ENCODE measurements at regions not wholly inside any gene's neighbourhood (a gene's known extent, or its start where the extent isn't known, plus 50 kb on each side); places are given as distances from the start of the nearest gene placed in this dataset.
A peak's percentile ranks its signal among the peaks of the same experiment; 100 is the strongest.

DNA sequence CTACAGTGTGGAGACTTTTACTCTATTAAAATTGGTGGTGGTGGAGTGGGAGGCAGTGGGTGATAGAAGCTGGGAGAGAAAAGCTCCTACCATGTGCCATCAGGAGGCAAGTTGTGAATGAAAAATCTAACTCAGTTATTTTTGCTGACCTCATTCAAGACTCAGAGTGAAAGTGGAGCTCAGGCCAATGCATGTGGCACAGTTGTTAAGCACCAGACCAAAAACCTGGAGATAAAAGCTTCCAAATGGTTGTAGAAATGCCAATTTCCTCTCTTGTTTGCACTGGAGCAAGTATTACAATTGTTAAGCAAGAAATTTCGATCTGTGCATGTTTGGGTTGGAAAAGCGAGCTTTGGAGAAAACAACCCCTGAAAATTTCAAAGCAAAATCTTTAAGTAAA lies 81.5 kb upstream of the PRICKLE2 start:
- Histone ChIP-seq H4K91ac (ENCODE audit: low read depth, low read length) (no peak overlapping the region), H3K36me3 (ENCODE audit: control insufficient read depth in 1 of 2, insufficient read depth in 2 of 2, low read length in 2 of 2) (no peaks in the 10 kb centered on the region), H2BK120ac (ENCODE audit: insufficient read depth, low read length, poor library complexity) (no peak overlapping the region), H3K79me2 (ENCODE audit: control insufficient read depth, insufficient read depth, low read length, poor library complexity) (no peaks in the 10 kb centered on the region), H3K14ac (ENCODE audit: low read length) (no peak overlapping the region), H3K27me3 (ENCODE audit: insufficient read depth, low read length) (no peaks in the 10 kb centered on the region), H3K4me3 (ENCODE audit: low read depth, low read length) (no peak overlapping the region), H3K9ac (ENCODE audit: low read length) (no peak overlapping the region), H2BK12ac (ENCODE audit: low read length) (no peak overlapping the region), H3K4me1 (ENCODE audit: control insufficient read depth in 1 of 2, insufficient read depth in 2 of 2, low read length in 2 of 2) (peaks cover 0 to 2% of the 10 kb centered on the region in 2 experiments), H3K23ac (ENCODE audit: low read length) (no peak overlapping the region), H3K27ac (ENCODE audit: low read depth, low read length) (no peak overlapping the region), H3K4me2 (ENCODE audit: low read length) (no peak overlapping the region), H2AFZ (ENCODE audit: insufficient read depth, low read length, poor library complexity) (no peak overlapping the region), H4K8ac (ENCODE audit: low read depth, low read length) (no peak overlapping the region), H3K4ac (ENCODE audit: low read depth, low read length) (no peak overlapping the region), H2AK5ac (ENCODE audit: low read length) (no peak overlapping the region), H3K9me3 (ENCODE audit: insufficient read depth, low read depth, low read length) (no peaks in the 10 kb centered on the region), H4K12ac (ENCODE audit: low read depth, low read length) (no peak overlapping the region), H2BK5ac (ENCODE audit: low read depth, low read length, poor library complexity) (no peak overlapping the region), H3K18ac (ENCODE audit: low read length) (no peak overlapping the region), H3K79me1 (ENCODE audit: low read length) (no peaks in the 10 kb centered on the region)
- WGBS (ENCODE audit: extremely low coverage, insufficient coverage, insufficient read length), result no CpG with 5 or more reads among the region's 2 CpGs
- DNase-seq, result no peak

DNA sequence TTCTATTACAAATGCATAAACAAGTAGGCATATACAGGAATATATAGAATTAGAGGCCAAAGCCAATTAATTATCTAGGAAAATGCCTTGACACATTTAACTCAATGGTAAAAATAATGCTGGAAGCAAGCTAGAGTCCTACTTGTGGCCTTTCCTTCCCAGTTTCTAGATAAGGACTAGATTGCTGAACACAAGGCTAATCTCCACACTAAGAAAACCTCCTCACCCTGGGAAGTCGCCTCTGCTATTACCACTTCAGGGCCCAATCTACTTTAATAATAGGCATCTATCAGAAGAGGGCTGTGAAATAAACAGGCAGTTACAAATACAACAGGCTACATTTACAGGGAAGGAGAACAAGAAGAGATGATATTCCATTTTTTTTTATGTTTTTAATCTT lies 80.5 kb upstream of the PRICKLE2 start:
- Histone ChIP-seq H3K9me3 (ENCODE audit: insufficient read depth, low read depth, low read length) (no peaks in the 10 kb centered on the region), H3K23ac (ENCODE audit: low read length) (no peak overlapping the region), H3K9ac (ENCODE audit: low read length) (no peak overlapping the region), H2AFZ (ENCODE audit: insufficient read depth, low read length, poor library complexity) (no peak overlapping the region), H3K4me2 (ENCODE audit: low read length) (no peak overlapping the region), H2AK5ac (ENCODE audit: low read length) (no peak overlapping the region), H3K36me3 (ENCODE audit: control insufficient read depth in 1 of 2, insufficient read depth in 2 of 2, low read length in 2 of 2) (no peaks in the 10 kb centered on the region), H3K27ac (ENCODE audit: low read depth, low read length) (no peak overlapping the region), H3K4ac (ENCODE audit: low read depth, low read length) (no peak overlapping the region), H2BK120ac (ENCODE audit: insufficient read depth, low read length, poor library complexity) (no peak overlapping the region), H3K18ac (ENCODE audit: low read length) (no peak overlapping the region), H4K8ac (ENCODE audit: low read depth, low read length) (no peak overlapping the region), H3K4me1 (ENCODE audit: control insufficient read depth in 1 of 2, insufficient read depth in 2 of 2, low read length in 2 of 2) (no peaks in the 10 kb centered on the region), H3K79me2 (ENCODE audit: control insufficient read depth, insufficient read depth, low read length, poor library complexity) (no peaks in the 10 kb centered on the region), H3K14ac (ENCODE audit: low read length) (no peak overlapping the region), H2BK12ac (ENCODE audit: low read length) (no peak overlapping the region), H3K27me3 (ENCODE audit: insufficient read depth, low read length) (no peaks in the 10 kb centered on the region), H2BK5ac (ENCODE audit: low read depth, low read length, poor library complexity) (no peak overlapping the region), H3K79me1 (ENCODE audit: low read length) (no peaks in the 10 kb centered on the region), H4K91ac (ENCODE audit: low read depth, low read length) (no peak overlapping the region), H4K12ac (ENCODE audit: low read depth, low read length) (no peak overlapping the region), H3K4me3 (ENCODE audit: low read depth, low read length) (no peak overlapping the region)
- no peak for DNase-seq
- no CpG with 5 or more reads among the region's 1 CpG for WGBS (ENCODE audit: extremely low coverage, insufficient coverage, insufficient read length)

DNA sequence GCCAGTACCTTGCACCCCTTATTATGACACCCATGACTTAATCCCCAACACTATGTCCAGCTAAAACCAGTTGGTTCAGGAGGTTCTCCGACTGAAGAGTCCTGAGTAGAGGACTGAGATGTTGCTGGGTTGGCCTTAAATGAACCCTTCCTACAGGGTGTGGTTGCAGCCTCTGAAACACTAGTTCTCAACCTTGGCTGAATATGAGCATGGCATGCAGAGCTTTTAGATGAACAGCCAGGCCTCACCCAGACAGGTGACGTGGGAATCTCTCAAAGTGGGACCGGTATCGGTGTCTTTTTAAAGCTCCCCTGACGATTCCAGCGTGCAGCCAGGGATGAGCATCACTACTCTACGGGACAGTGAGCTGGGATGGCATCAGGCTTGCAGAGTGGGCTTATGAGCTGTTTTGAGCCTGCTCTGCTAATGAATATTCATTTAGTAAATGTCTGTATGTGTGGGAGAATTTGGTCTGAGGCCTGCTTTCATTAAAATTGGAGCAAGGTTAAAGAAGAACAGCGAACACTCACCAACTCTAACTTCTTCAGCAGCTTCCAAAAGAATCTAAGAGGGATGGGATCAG lies 79.7 kb upstream of the PRICKLE2 start:
- Histone ChIP-seq H2AFZ (ENCODE audit: insufficient read depth, low read length, poor library complexity) (no peak overlapping the region), H3K18ac (ENCODE audit: low read length) (no peak overlapping the region), H3K36me3 (ENCODE audit: control insufficient read depth in 1 of 2, insufficient read depth in 2 of 2, low read length in 2 of 2) (no peaks in the 10 kb centered on the region), H3K9ac (ENCODE audit: low read length) (no peak overlapping the region), H3K14ac (ENCODE audit: low read length) (no peak overlapping the region), H2AK5ac (ENCODE audit: low read length) (no peak overlapping the region), H3K4me2 (ENCODE audit: low read length) (no peak overlapping the region), H3K4ac (ENCODE audit: low read depth, low read length) (no peak overlapping the region), H3K27me3 (ENCODE audit: insufficient read depth, low read length) (no peaks in the 10 kb centered on the region), H2BK120ac (ENCODE audit: insufficient read depth, low read length, poor library complexity) (no peak overlapping the region), H4K91ac (ENCODE audit: low read depth, low read length) (no peak overlapping the region), H4K8ac (ENCODE audit: low read depth, low read length) (no peak overlapping the region), H3K79me1 (ENCODE audit: low read length) (no peaks in the 10 kb centered on the region), H2BK12ac (ENCODE audit: low read length) (no peak overlapping the region), H3K23ac (ENCODE audit: low read length) (no peak overlapping the region), H4K12ac (ENCODE audit: low read depth, low read length) (no peak overlapping the region), H3K4me3 (ENCODE audit: low read depth, low read length) (no peak overlapping the region), H3K27ac (ENCODE audit: low read depth, low read length) (no peak overlapping the region), H3K79me2 (ENCODE audit: control insufficient read depth, insufficient read depth, low read length, poor library complexity) (no peaks in the 10 kb centered on the region), H3K9me3 (ENCODE audit: insufficient read depth, low read depth, low read length) (no peaks in the 10 kb centered on the region), H2BK5ac (ENCODE audit: low read depth, low read length, poor library complexity) (no peak overlapping the region), H3K4me1 (ENCODE audit: control insufficient read depth in 1 of 2, insufficient read depth in 2 of 2, low read length in 2 of 2) (no peaks in the 10 kb centered on the region)
- WGBS (ENCODE audit: extremely low coverage, insufficient coverage, insufficient read length), result no CpG with 5 or more reads among the region's 8 CpGs
- no peak for DNase-seq

- no peak overlapping the region for H3K18ac ChIP-seq (ENCODE audit: low read length)
- no peak overlapping the region for H3K14ac ChIP-seq (ENCODE audit: low read length)
- no peaks in the 10 kb centered on the region for H3K36me3 ChIP-seq (ENCODE audit: control insufficient read depth in 1 of 2, insufficient read depth in 2 of 2, low read length in 2 of 2)
- H3K4me2 ChIP-seq (ENCODE audit: low read length), result no peak overlapping the region
- no peak overlapping the region for H2BK12ac ChIP-seq (ENCODE audit: low read length)
- WGBS (ENCODE audit: extremely low coverage, insufficient coverage, insufficient read length), result no CpG with 5 or more reads among the region's 6 CpGs
- no peaks in the 10 kb centered on the region for H3K79me2 ChIP-seq (ENCODE audit: control insufficient read depth, insufficient read depth, low read length, poor library complexity)
- H4K12ac ChIP-seq (ENCODE audit: low read depth, low read length), result no peak overlapping the region
- H3K9me3 ChIP-seq (ENCODE audit: insufficient read depth, low read depth, low read length), result no peaks in the 10 kb centered on the region
- no peaks in the 10 kb centered on the region for H3K4me1 ChIP-seq (ENCODE audit: control insufficient read depth in 1 of 2, insufficient read depth in 2 of 2, low read length in 2 of 2)
- H2AFZ ChIP-seq (ENCODE audit: insufficient read depth, low read length, poor library complexity), result no peak overlapping the region
- no peak overlapping the region for H3K23ac ChIP-seq (ENCODE audit: low read length)
- DNase-seq, result no peak
- H3K27ac ChIP-seq (ENCODE audit: low read depth, low read length), result no peak overlapping the region
- no peak overlapping the region for H2BK5ac ChIP-seq (ENCODE audit: low read depth, low read length, poor library complexity)
- H3K79me1 ChIP-seq (ENCODE audit: low read length), result no peaks in the 10 kb centered on the region
- no peak overlapping the region for H2AK5ac ChIP-seq (ENCODE audit: low read length)
- H3K27me3 ChIP-seq (ENCODE audit: insufficient read depth, low read length), result no peaks in the 10 kb centered on the region
- H4K91ac ChIP-seq (ENCODE audit: low read depth, low read length), result no peak overlapping the region
- H2BK120ac ChIP-seq (ENCODE audit: insufficient read depth, low read length, poor library complexity), result no peak overlapping the region
- no peak overlapping the region for H3K4ac ChIP-seq (ENCODE audit: low read depth, low read length)
- H3K9ac ChIP-seq (ENCODE audit: low read length), result no peak overlapping the region
- peak overlapping the region; percentile 39 for H3K4me3 ChIP-seq (ENCODE audit: low read depth, low read length)
- H4K8ac ChIP-seq (ENCODE audit: low read depth, low read length), result no peak overlapping the region
These were observed 78.6 kb upstream of the PRICKLE2 start for GRCh38 chr3:64303881-64304280.

Data from trophoblast cell (in vitro differentiated cells and primary cell).